ENCODE measurements at regions not wholly inside any gene's neighbourhood (a gene's known extent, or its start where the extent isn't known, plus 50 kb on each side); places are given as distances from the start of the nearest gene placed in this dataset.
"Not testable (repeated sequence)": the region's sequence is repeated elsewhere in the genome, so short reads cannot be mapped to it uniquely, and the experiment has no call there.

- Histone ChIP-seq H3K4me2 (no peak overlapping the region), H3K36me3 (ENCODE audit: insufficient read depth) (no peaks in the 10 kb centered on the region), H3K27ac (no peak overlapping the region), H2AFZ (ENCODE audit: low read depth) (no peak overlapping the region), H4K20me1 (ENCODE audit: insufficient read depth) (no peaks in the 10 kb centered on the region), H3K79me2 (ENCODE audit: insufficient read depth, low read depth) (no peaks in the 10 kb centered on the region), H3K9ac (no peak overlapping the region), H3K27me3 (ENCODE audit: insufficient read depth, low read depth) (peaks cover 15% of the 10 kb centered on the region; the same call in 1 of the 2 replicates), H3K4me1 (ENCODE audit: low read depth, poor library complexity, severe bottlenecking) (no peaks in the 10 kb centered on the region), H3K4me3 (IDR thresholded peaks at IDR 0.05; ENCODE audit: insufficient read depth, low read depth, low read length) (no peak overlapping the region)
- no peak for TF ChIP-seq CTCF (conservative IDR thresholded peaks at IDR 0.05; ENCODE audit: low read depth, low read length)
Measured at GRCh38 chr9:135188681-135189151, 101.2 kb downstream of the OLFM1 start.

GRCh38 chr9:135189497-135189896 is 102.0 kb downstream of the OLFM1 start:
- no peak overlapping the region for H2AFZ ChIP-seq (ENCODE audit: low read depth)
- H3K9ac ChIP-seq: no peak overlapping the region
- no peak for TF ChIP-seq CTCF (conservative IDR thresholded peaks at IDR 0.05; ENCODE audit: low read depth, low read length)
- no peak overlapping the region for H3K4me2 ChIP-seq
- no peaks in the 10 kb centered on the region for H3K79me2 ChIP-seq (ENCODE audit: insufficient read depth, low read depth)
- no peaks in the 10 kb centered on the region for H3K4me1 ChIP-seq (ENCODE audit: low read depth, poor library complexity, severe bottlenecking)
- peaks cover 11% of the 10 kb centered on the region; the same call in 1 of the 2 replicates for H3K27me3 ChIP-seq (ENCODE audit: insufficient read depth, low read depth)
- H3K4me3 ChIP-seq (IDR thresholded peaks at IDR 0.05; ENCODE audit: insufficient read depth, low read depth, low read length): no peak overlapping the region
- H3K36me3 ChIP-seq (ENCODE audit: insufficient read depth): no peaks in the 10 kb centered on the region
- no peaks in the 10 kb centered on the region for H4K20me1 ChIP-seq (ENCODE audit: insufficient read depth)
- no peak overlapping the region for H3K27ac ChIP-seq

GRCh38 chr9:135190789-135191577 is 103.5 kb downstream of the OLFM1 start:
- TF ChIP-seq CTCF (conservative IDR thresholded peaks at IDR 0.05; ENCODE audit: low read depth, low read length): no peak
- Histone ChIP-seq H3K27me3 (ENCODE audit: insufficient read depth, low read depth) (peaks cover 11% of the 10 kb centered on the region; the same call in 1 of the 2 replicates), H3K36me3 (ENCODE audit: insufficient read depth) (no peaks in the 10 kb centered on the region), H3K9ac (no peak overlapping the region), H3K4me2 (no peak overlapping the region), H4K20me1 (ENCODE audit: insufficient read depth) (no peaks in the 10 kb centered on the region), H3K4me1 (ENCODE audit: low read depth, poor library complexity, severe bottlenecking) (no peaks in the 10 kb centered on the region), H3K79me2 (ENCODE audit: insufficient read depth, low read depth) (no peaks in the 10 kb centered on the region), H3K4me3 (IDR thresholded peaks at IDR 0.05; ENCODE audit: insufficient read depth, low read depth, low read length) (no peak overlapping the region), H3K27ac (no peak overlapping the region), H2AFZ (ENCODE audit: low read depth) (no peak overlapping the region)

GRCh38 chr9:135192686-135193085 is 105.2 kb downstream of the OLFM1 start:
- Histone ChIP-seq H3K36me3 (ENCODE audit: insufficient read depth) (no peaks in the 10 kb centered on the region), H3K9ac (no peak overlapping the region), H3K4me3 (IDR thresholded peaks at IDR 0.05; ENCODE audit: insufficient read depth, low read depth, low read length) (no peak overlapping the region), H4K20me1 (ENCODE audit: insufficient read depth) (no peaks in the 10 kb centered on the region), H3K4me2 (no peak overlapping the region), H3K79me2 (ENCODE audit: insufficient read depth, low read depth) (no peaks in the 10 kb centered on the region), H3K27me3 (ENCODE audit: insufficient read depth, low read depth) (peaks cover 3% of the 10 kb centered on the region; the same call in 1 of the 2 replicates), H3K4me1 (ENCODE audit: low read depth, poor library complexity, severe bottlenecking) (no peaks in the 10 kb centered on the region), H2AFZ (ENCODE audit: low read depth) (no peak overlapping the region), H3K27ac (no peak overlapping the region)
- no peak for TF ChIP-seq CTCF (conservative IDR thresholded peaks at IDR 0.05; ENCODE audit: low read depth, low read length)

- not testable (repeated sequence) for H3K4me2 ChIP-seq; H3K9ac ChIP-seq; H3K27ac ChIP-seq; H3K36me3 ChIP-seq (ENCODE audit: insufficient read depth); H4K20me1 ChIP-seq (ENCODE audit: insufficient read depth); H3K79me2 ChIP-seq (ENCODE audit: insufficient read depth, low read depth); H2AFZ ChIP-seq (ENCODE audit: low read depth); H3K4me3 ChIP-seq (IDR thresholded peaks at IDR 0.05; ENCODE audit: insufficient read depth, low read depth, low read length); H3K4me1 ChIP-seq (ENCODE audit: low read depth, poor library complexity, severe bottlenecking); H3K27me3 ChIP-seq (ENCODE audit: insufficient read depth, low read depth)
Measured at GRCh38 chr9:135195975-135196374, 108.5 kb downstream of the OLFM1 start.
